ENCODE measurements at regions not wholly inside any gene's neighbourhood (a gene's known extent, or its start where the extent isn't known, plus 50 kb on each side); places are given as distances from the start of the nearest gene placed in this dataset.
"Not testable (repeated sequence)": the region's sequence is repeated elsewhere in the genome, so short reads cannot be mapped to it uniquely, and the experiment has no call there.

- DNase-seq: no peak
These were observed 253.9 kb downstream of the ZIC4 start for GRCh38 chr3:147152476-147152875.

GRCh38 chr3:147141516-147142288, 264.6 kb downstream of the ZIC4 start:
- no peak for DNase-seq

GRCh38 chr3:147139341-147139740, 267.0 kb downstream of the ZIC4 start:
- no peak for DNase-seq

GRCh38 chr3:147132168-147132567, 274.2 kb downstream of the ZIC4 start:
- DNase-seq: no peak

GRCh38 chr3:147130461-147130860, 275.9 kb downstream of the ZIC4 start:
- no peak for DNase-seq

GRCh38 chr3:147129665-147130064, 276.7 kb downstream of the ZIC4 start:
- no peak for DNase-seq

GRCh38 chr3:147122350-147122749, 284.0 kb downstream of the ZIC4 start:
- no peak for DNase-seq

GRCh38 chr3:147119989-147120388, 286.4 kb downstream of the ZIC4 start:
- peak; percentile 24 for DNase-seq

GRCh38 chr3:147119346-147119745, 287.0 kb downstream of the ZIC4 start:
- no peak for DNase-seq

GRCh38 chr3:147118611-147119010, 287.7 kb downstream of the ZIC4 start:
- DNase-seq: no peak

GRCh38 chr3:147117631-147118030, 288.7 kb downstream of the ZIC4 start:
- no peak for DNase-seq

GRCh38 chr3:147113293-147114044, 292.9 kb downstream of the ZIC4 start:
- no peak for DNase-seq

- no peak for DNase-seq
These were observed 307.3 kb downstream of the ZIC4 start for GRCh38 chr3:147099076-147099475.

- DNase-seq: no peak
These were observed 315.9 kb downstream of the ZIC4 start for GRCh38 chr3:147090461-147090860.

- no peak for DNase-seq
These were observed 317.1 kb downstream of the ZIC4 start for GRCh38 chr3:147089286-147089685.

- not testable (repeated sequence) for DNase-seq
These were observed 346.8 kb downstream of the ZIC4 start for GRCh38 chr3:147059500-147059899.

- DNase-seq: no peak
These were observed 356.5 kb downstream of the ZIC4 start for GRCh38 chr3:147049821-147050220.

- DNase-seq: no peak
These were observed 357.0 kb downstream of the ZIC4 start for GRCh38 chr3:147049305-147049704.

GRCh38 chr3:147046916-147047315, 359.4 kb downstream of the ZIC4 start:
- no peak for DNase-seq

- DNase-seq: no peak
These were observed 367.9 kb downstream of the ZIC4 start for GRCh38 chr3:147038481-147038880.

- no peak for DNase-seq
These were observed 372.0 kb downstream of the ZIC4 start for GRCh38 chr3:147034359-147034758.

GRCh38 chr3:147030274-147030673, 376.1 kb downstream of the ZIC4 start:
- DNase-seq: no peak

GRCh38 chr3:147015334-147015733, 391.0 kb downstream of the ZIC4 start:
- DNase-seq: no peak

- DNase-seq: no peak
These were observed 397.5 kb downstream of the ZIC4 start for GRCh38 chr3:147008886-147009285.
